ENCODE measurements at regions not wholly inside any gene's neighbourhood (a gene's known extent, or its start where the extent isn't known, plus 50 kb on each side); places are given as distances from the start of the nearest gene placed in this dataset.
"Not testable (repeated sequence)": the region's sequence is repeated elsewhere in the genome, so short reads cannot be mapped to it uniquely, and the experiment has no call there.

- DNase-seq, result no peak
Observed at GRCh38 chr1:199058281-199058680, 419.4 kb downstream of the PTPRC start.

GRCh38 chr1:199064971-199065370 lies 426.1 kb downstream of the PTPRC start:
- no peak for DNase-seq

- no peak for DNase-seq
Observed at GRCh38 chr1:199067483-199067882, 428.6 kb downstream of the PTPRC start.

- DNase-seq, result no peak
Observed at GRCh38 chr1:199071080-199071479, 432.2 kb downstream of the PTPRC start.

- DNase-seq, result no peak
Observed at GRCh38 chr1:199073166-199073565, 434.3 kb downstream of the PTPRC start.

- DNase-seq, result no peak
Observed at GRCh38 chr1:199075792-199076191, 437.0 kb downstream of the PTPRC start.

GRCh38 chr1:199079994-199080393 lies 441.2 kb downstream of the PTPRC start:
- no peak for DNase-seq

GRCh38 chr1:199081739-199082138 lies 442.9 kb downstream of the PTPRC start:
- DNase-seq, result no peak

- no peak for DNase-seq
Observed at GRCh38 chr1:199082778-199083389, 444.0 kb downstream of the PTPRC start.

GRCh38 chr1:199083680-199084079 lies 444.8 kb downstream of the PTPRC start:
- no peak for DNase-seq

- DNase-seq, result no peak
Observed at GRCh38 chr1:199084293-199084692, 445.5 kb downstream of the PTPRC start.

GRCh38 chr1:199085903-199086302 lies 447.1 kb downstream of the PTPRC start:
- no peak for DNase-seq

GRCh38 chr1:199087144-199087543 lies 448.3 kb downstream of the PTPRC start:
- no peak for DNase-seq

GRCh38 chr1:199089393-199090122 lies 450.7 kb downstream of the PTPRC start:
- DNase-seq, result no peak

- DNase-seq, result not testable (repeated sequence)
Observed at GRCh38 chr1:199095628-199096027, 456.8 kb downstream of the PTPRC start.

- no peak for DNase-seq
Observed at GRCh38 chr1:199096591-199096990, 457.8 kb downstream of the PTPRC start.

- no peak for DNase-seq
Observed at GRCh38 chr1:199098468-199098867, 459.6 kb downstream of the PTPRC start.

GRCh38 chr1:199101139-199101538 lies 462.3 kb downstream of the PTPRC start:
- DNase-seq, result no peak

GRCh38 chr1:199101635-199102034 lies 462.8 kb downstream of the PTPRC start:
- no peak for DNase-seq

- DNase-seq, result no peak
Observed at GRCh38 chr1:199102239-199102638, 463.4 kb downstream of the PTPRC start.

- DNase-seq, result no peak
Observed at GRCh38 chr1:199109160-199109559, 470.3 kb downstream of the PTPRC start.

GRCh38 chr1:199112365-199112764 lies 473.5 kb downstream of the PTPRC start:
- DNase-seq, result no peak

- peak; percentile 63 for DNase-seq
Observed at GRCh38 chr1:199113265-199113869, 474.5 kb downstream of the PTPRC start.

- no peak for DNase-seq
Observed at GRCh38 chr1:199116488-199116887, 477.6 kb downstream of the PTPRC start.
